ENCODE measurements at regions not wholly inside any gene's neighbourhood (a gene's known extent, or its start where the extent isn't known, plus 50 kb on each side); places are given as distances from the start of the nearest gene placed in this dataset.

DNA sequence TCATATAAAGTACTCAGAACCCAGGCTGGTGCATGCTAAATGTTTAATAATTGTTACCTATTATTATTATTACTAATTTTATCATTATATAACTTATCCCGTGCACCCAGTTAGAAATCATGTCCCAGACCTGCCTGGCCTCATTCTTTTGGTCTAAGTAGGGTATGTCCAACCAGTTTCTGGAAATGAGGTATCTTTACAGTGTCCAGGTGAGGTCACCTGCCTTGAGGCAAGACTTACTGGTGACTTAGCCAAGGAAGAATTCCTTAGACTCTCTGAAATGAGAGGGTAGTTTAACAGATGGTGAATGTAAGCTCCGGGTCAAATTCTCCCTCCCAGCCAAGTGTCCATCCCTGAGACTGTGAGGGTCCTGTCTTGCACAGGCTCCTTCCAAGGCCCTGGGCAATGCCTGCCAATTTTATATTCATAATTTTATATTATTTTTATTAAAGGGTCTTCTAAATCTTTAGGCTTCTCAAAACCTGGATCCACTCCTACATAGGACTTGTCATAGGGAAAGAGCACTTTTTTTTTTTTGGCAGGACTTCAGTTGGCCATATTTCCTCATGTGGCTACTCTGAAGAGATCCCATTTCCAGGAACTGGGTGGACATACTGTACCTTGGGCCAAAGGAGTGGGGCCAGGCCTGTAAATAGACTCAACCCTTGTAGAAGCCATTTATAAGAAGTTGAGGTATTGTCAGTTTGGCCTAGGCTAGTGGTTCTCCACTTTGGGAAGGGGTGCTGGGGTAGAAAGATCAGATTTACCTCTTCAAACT lies 96.7 kb upstream of the KCNA3 start:
- Histone ChIP-seq H3K27me3 (no peaks in the 10 kb centered on the region), H3K4me3 (no peak overlapping the region), H3K4me1 (no peaks in the 10 kb centered on the region), H3K27ac (no peak overlapping the region), H3K9me3 (no peaks in the 10 kb centered on the region), H3K36me3 (replicated peaks in 1 of 2; ENCODE audit: insufficient read depth in 1 of 2, low read depth in 2 of 2) (no peaks in the 10 kb centered on the region)
- intact Hi-C loops (cut with DNase I), result no loop called here
- no peak for ATAC-seq
- no peak for TF ChIP-seq POLR2A (IDR thresholded peaks at IDR 0.05)
- TF ChIP-seq, protein P1, sequence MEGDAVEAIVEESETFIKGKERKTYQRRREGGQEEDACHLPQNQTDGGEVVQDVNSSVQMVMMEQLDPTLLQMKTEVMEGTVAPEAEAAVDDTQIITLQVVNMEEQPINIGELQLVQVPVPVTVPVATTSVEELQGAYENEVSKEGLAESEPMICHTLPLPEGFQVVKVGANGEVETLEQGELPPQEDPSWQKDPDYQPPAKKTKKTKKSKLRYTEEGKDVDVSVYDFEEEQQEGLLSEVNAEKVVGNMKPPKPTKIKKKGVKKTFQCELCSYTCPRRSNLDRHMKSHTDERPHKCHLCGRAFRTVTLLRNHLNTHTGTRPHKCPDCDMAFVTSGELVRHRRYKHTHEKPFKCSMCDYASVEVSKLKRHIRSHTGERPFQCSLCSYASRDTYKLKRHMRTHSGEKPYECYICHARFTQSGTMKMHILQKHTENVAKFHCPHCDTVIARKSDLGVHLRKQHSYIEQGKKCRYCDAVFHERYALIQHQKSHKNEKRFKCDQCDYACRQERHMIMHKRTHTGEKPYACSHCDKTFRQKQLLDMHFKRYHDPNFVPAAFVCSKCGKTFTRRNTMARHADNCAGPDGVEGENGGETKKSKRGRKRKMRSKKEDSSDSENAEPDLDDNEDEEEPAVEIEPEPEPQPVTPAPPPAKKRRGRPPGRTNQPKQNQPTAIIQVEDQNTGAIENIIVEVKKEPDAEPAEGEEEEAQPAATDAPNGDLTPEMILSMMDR (IDR thresholded peaks at IDR 0.05), result no peak
- WGBS, 2 donors, result 56 to 75% methylated on average over 2 of the region's 2 CpGs
- no peak for DNase-seq

DNA sequence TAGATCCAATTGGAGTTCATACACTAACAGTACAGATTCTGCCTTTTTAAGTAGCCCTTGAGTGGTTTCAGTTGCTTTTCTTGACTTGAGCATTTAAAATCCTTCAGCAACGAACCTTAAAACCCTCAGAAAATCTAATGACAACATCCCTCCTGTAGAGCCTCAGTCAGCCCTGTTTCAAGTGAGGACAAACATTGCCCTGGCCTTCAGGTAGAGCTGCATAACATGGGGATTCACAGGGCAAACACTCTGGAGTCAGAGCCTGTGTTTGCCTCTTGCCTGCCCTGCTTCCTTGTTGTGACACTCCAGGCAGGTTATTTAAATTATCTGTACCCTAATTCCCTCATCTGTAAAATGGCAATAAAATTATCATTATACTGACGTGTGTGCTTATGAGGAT lies 96.1 kb upstream of the KCNA3 start:
- H3K9me3 ChIP-seq, result no peaks in the 10 kb centered on the region
- H3K27me3 ChIP-seq, result no peaks in the 10 kb centered on the region
- 53 to 59% methylated on average over 2 of the region's 2 CpGs for WGBS, 2 donors
- no peaks in the 10 kb centered on the region for H3K36me3 ChIP-seq (replicated peaks in 1 of 2; ENCODE audit: insufficient read depth in 1 of 2, low read depth in 2 of 2)
- DNase-seq, result no peak
- no peak overlapping the region for H3K27ac ChIP-seq
- ATAC-seq, result no peak
- H3K4me3 ChIP-seq, result no peak overlapping the region
- intact Hi-C loops (cut with DNase I), result no loop called here
- TF ChIP-seq, protein P1 (IDR thresholded peaks at IDR 0.05), result no peak
- TF ChIP-seq POLR2A (IDR thresholded peaks at IDR 0.05), result no peak
- no peaks in the 10 kb centered on the region for H3K4me1 ChIP-seq

DNA sequence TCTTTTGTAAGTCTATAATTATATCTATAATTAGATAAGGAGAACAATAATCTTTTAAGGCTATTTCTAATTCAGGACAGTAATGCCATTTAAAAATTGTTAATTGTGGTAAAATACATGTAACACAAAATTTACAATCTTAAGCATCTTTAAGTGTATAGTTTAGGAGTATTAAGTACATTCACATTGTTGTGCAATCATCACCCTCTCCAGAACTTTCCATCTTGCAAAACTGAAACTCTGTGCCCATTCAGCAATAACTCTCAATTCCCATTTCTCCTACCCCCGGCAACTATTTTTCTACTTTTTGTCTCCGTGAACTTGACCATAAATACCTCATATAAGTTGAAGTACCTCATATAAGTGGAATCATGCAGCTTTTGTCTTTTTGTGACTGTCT lies 93.9 kb upstream of the KCNA3 start:
- H3K27me3 ChIP-seq, result no peaks in the 10 kb centered on the region
- ATAC-seq (no peak), DNase-seq (no peak)
- no peaks in the 10 kb centered on the region for H3K36me3 ChIP-seq (replicated peaks in 1 of 2; ENCODE audit: insufficient read depth in 1 of 2, low read depth in 2 of 2)
- no peak for TF ChIP-seq POLR2A (IDR thresholded peaks at IDR 0.05)
- TF ChIP-seq, protein P1 (IDR thresholded peaks at IDR 0.05), result no peak
- no peak overlapping the region for H3K27ac ChIP-seq
- H3K4me3 ChIP-seq, result no peak overlapping the region
- H3K4me1 ChIP-seq, result no peaks in the 10 kb centered on the region
- WGBS, 2 donors, result 29 to 38% methylated on average over 2 of the region's 2 CpGs
- intact Hi-C loops (cut with DNase I), result loop anchor here (5.0 kb wide), 1 partner anchor 136 kb away; no protein-coding TSS in a partner anchor
- no peaks in the 10 kb centered on the region for H3K9me3 ChIP-seq

DNA sequence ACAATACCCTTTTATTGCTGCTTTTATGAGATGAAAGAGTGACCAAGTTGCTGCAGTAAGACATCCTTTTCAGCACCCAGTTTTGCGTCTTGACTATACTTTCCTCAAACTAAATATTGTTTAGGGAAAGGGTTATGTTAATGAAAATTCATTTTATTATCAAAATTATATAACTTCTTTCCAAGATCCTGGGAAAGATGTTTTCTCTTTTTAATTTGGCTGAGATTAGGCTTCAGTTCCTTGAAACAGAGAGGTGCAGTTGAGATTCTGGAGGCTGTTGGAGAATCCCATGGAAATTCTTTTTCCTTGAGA lies 91.6 kb upstream of the KCNA3 start:
- H3K4me3 ChIP-seq, result no peak overlapping the region
- H3K36me3 ChIP-seq (replicated peaks in 1 of 2; ENCODE audit: insufficient read depth in 1 of 2, low read depth in 2 of 2), result no peaks in the 10 kb centered on the region
- intact Hi-C loops (cut with DNase I), result loop anchor here (5.0 kb wide), 1 partner anchor 134 kb away; no protein-coding TSS in a partner anchor

More for the DNA sequence above, 91.6 kb upstream of the KCNA3 start:
- H3K9me3 ChIP-seq, result no peaks in the 10 kb centered on the region
- H3K4me1 ChIP-seq, result no peaks in the 10 kb centered on the region
- no peaks in the 10 kb centered on the region for H3K27me3 ChIP-seq
- TF ChIP-seq, protein P1 (IDR thresholded peaks at IDR 0.05), result peak in 1 of 7 experiments; percentile 3
- TF ChIP-seq POLR2A (IDR thresholded peaks at IDR 0.05), result no peak
- DNase-seq (no peak), ATAC-seq (no peak)
- 3 to 7% methylated on average over 1 of the region's 1 CpG for WGBS, 2 donors
- H3K27ac ChIP-seq, result no peak overlapping the region

Data from body of pancreas (tissue), 4 donors.